Smooth muscle cell of the brain vasculature (primary cell): ENCODE measurements at regions not wholly inside any gene's neighbourhood (a gene's known extent, or its start where the extent isn't known, plus 50 kb on each side); places are given as distances from the start of the nearest gene placed in this dataset.
"Not testable (repeated sequence)": the region's sequence is repeated elsewhere in the genome, so short reads cannot be mapped to it uniquely, and the experiment has no call there.

Source experiments
- DNase-seq: peaks from one replicate; pipeline ENCODE4 v3.0.0-alpha.2; 2012; ENCODE audit warnings: low read depth, low spot score

- no peak for DNase-seq
These were observed 87.0 kb upstream of the CCL21 start for GRCh38 chr9:34796924-34797323.

DNA sequence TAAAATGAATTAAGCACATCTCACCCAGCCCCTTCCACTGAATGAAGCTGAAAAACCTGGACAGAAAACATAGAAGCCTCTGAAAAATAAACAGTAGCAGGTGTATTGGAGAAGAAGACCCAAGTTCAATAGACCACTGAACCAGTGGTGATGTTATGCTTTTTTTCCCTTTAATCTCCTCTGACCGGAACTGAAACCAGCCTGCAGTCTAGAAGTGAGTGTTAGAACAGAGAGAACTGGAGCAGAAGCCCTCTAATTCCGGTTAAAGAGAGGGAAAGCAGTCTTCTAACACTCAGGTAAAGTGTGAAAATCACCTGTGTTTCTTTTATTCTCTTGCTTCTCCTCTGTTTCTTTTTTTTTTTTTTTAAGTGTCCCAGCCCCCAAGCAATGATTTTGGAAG is 83.5 kb upstream of the CCL21 start:
- no peak for DNase-seq

DNA sequence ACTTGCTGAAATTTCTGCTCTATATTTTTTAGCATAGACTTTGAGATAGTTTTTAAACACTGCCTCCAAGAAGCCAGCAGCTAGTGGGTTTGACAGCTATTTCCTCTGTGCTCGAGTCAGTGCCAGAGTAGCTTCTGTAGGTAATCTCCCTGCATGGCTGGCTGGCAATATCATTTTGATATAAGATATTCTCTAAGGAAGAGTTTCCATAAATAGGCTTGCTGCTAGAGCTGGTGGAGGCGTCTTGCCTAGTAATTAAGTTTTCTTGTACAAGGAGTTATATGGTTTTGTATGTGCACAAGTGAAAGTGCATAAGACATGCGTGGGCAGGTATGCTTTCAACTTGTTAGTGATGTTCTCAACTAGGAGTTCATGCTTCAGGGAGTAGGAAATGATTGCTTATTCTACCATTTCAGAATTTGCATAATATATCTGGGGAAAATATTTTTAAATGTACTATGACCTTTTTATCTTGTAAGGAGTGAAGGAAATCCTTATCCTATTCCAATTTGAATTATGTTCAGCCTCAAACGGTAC is 74.1 kb upstream of the CCL21 start:
- no peak for DNase-seq

- no peak for DNase-seq
These were observed 72.4 kb upstream of the CCL21 start for GRCh38 chr9:34782372-34782771.

GRCh38 chr9:34777666-34778065 is 67.7 kb upstream of the CCL21 start:
- no peak for DNase-seq

DNA sequence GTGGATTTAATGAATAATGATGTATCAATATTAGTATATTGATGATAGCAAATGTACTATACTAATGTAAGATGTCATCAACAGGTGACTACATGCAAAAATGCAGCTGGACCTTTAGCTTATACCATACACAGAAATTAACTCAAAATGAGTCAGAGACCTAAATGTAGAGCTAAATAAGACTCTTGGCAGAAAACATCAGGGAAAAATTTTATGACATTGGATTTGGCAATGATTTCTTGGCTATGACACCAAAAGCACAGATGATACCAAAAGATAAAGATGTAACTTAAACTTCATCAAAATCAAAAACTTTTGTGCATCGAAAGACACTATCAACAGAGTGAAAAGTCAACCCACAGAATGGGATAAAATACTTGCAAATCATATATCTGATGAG is 64.0 kb upstream of the CCL21 start:
- DNase-seq = no peak

DNA sequence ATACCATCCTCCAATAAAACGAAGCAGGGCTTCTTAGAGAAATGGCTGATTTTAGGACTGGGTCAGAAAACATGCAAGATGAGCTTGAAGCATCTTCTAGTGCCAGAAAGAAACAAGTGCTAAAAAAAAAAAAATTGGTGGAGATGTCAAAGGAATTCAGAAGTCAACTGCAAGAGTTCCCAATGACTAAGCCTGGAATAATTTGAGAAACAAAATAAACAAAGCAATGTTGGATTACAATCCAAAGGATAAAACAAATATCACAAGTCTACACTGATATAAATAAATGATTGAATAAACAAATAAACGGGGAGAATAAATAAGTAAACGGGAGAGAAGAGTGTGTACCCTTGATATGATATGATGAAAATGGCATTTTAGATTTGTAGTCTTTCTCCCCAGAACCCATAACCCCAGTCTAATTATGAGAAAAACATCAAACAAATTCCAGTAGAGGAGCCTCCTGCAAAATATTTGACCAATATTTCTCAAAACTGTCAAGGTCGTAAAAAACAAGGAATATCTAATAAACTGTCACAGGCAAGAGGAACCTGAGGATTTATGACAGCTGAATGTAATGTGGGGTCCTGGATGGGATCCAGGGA is 63.5 kb upstream of the CCL21 start:
- no peak for DNase-seq

GRCh38 chr9:34771007-34771406 is 61.1 kb upstream of the CCL21 start:
- no peak for DNase-seq

DNA sequence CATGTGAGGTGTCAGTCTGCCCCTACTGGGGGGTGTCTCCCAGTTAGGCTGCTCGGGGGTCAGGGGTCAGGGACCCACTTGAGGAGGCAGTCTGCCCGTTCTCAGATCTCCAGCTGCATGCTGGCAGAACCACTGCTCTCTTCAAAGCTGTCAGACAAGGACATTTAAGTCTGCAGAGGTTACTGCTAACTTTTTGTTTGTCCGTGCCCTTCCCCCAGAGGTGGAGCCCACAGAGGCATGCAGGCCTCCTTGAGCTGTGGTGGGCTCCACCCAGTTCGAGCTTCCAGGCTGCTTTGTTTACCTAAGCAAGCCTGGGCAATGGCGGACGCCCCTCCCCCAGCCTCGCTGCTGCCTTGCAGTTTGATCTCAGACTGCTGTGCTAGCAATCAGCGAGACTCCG is 57.2 kb upstream of the CCL21 start:
- not testable (repeated sequence) for DNase-seq

GRCh38 chr9:34760196-34761040 is 50.5 kb upstream of the CCL21 start:
- DNase-seq = not testable (repeated sequence)
